GM12801 (cell line): ENCODE measurements at regions not wholly inside any gene's neighbourhood (a gene's known extent, or its start where the extent isn't known, plus 50 kb on each side); places are given as distances from the start of the nearest gene placed in this dataset.

Experiments used
- CTCF ChIP-seq: IDR thresholded peaks from one replicate; pipeline ENCODE4 v1.5.1; 2011; ENCODE audit warnings: control low read depth; ENCODE audit not compliant: insufficient read length; ENCODE audit errors: extremely low read depth

GRCh38 chr4:111641813-111642579 lies 503.3 kb upstream of the FAM241A start:
- TF ChIP-seq CTCF: no peak

GRCh38 chr4:111648056-111648455 lies 497.2 kb upstream of the FAM241A start:
- no peak for TF ChIP-seq CTCF

GRCh38 chr4:111649308-111649707 lies 495.9 kb upstream of the FAM241A start:
- no peak for TF ChIP-seq CTCF

- no peak for TF ChIP-seq CTCF
Observed at GRCh38 chr4:111650146-111650545, 495.1 kb upstream of the FAM241A start.

- no peak for TF ChIP-seq CTCF
Observed at GRCh38 chr4:111650674-111651086, 494.6 kb upstream of the FAM241A start.

GRCh38 chr4:111652236-111652635 lies 493.0 kb upstream of the FAM241A start:
- no peak for TF ChIP-seq CTCF

- no peak for TF ChIP-seq CTCF
Observed at GRCh38 chr4:111652986-111653385, 492.3 kb upstream of the FAM241A start.
